ENCODE measurements at regions not wholly inside any gene's neighbourhood (a gene's known extent, or its start where the extent isn't known, plus 50 kb on each side); places are given as distances from the start of the nearest gene placed in this dataset.
"Not testable (repeated sequence)": the region's sequence is repeated elsewhere in the genome, so short reads cannot be mapped to it uniquely, and the experiment has no call there.

DNA sequence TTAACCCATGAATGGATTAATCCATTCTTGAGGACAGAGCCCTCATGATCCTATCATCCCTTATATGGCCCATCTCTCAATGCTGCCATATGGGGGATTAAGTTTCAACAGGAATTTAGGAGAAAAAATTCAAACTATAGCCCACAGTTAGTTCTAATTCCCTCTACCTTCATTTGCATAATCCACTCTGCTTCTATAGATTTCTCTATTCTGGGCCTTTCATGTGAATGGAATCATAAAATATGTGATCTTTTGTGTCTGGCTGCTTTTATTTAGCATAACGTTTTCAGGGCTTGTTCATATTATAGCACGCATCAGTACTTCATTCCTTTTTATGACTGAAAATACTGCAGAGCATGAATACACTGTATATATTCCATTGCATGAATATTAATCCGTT, 55.4 kb downstream of the CTSL start:
- intact Hi-C loops (cut with DNase I, micrococcal nuclease) = no loop called here
- DNase-seq = no peak
- ATAC-seq = no peak

DNA sequence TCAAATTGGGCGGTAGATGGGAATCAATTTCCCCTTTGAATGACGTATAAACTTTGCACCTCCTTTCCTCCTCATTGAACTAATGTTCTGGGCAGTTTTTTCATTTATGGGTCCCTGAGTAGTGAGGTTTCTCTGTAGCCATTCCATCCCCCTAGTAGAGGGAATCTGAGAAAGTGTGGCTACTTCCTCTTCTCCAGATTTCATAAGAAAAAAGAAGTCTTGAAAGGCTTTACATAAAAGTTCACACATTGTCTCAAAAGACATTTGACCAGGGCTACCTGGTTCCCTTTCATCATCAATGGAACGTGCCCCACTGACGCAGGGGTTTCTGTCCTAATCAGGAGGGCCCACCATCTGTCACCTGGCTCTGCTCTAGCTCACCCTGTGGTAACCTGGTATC, 57.3 kb downstream of the CTSL start:
- ATAC-seq = no peak
- DNase-seq = no peak
- intact Hi-C loops (cut with DNase I, micrococcal nuclease) = no loop called here

DNA sequence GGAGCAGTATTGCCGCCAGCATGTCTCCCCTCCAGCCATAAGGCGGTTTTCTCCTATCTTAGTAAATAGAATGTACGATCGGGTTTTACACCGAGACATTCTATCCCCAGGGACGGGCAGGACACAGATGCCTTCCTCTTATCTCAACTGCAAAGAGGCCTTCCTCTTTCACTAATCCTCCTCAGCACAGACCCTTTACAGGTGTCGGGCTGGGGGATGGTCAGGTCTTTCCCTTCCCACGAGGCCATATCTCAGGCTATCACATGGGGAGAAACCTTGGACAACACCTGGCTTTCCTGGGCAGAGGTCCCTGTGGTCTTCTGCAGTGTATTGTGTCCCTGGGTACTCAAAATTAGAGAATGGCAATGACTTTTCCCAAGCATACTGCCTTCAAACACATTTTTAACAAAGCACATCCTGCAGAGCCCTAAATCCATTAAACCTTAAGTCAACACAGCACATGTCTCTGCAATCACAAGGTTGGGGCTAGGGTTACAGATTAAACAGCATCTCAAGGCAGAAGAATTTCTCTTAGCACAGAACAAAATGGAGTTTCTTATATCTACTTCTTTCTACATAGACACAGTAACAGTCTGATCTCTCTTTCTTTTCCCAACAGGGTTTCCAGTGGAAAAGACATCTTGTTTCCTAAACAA, 59.5 kb downstream of the CTSL start:
- intact Hi-C loops (cut with DNase I, micrococcal nuclease) = not testable (repeated sequence)

DNA sequence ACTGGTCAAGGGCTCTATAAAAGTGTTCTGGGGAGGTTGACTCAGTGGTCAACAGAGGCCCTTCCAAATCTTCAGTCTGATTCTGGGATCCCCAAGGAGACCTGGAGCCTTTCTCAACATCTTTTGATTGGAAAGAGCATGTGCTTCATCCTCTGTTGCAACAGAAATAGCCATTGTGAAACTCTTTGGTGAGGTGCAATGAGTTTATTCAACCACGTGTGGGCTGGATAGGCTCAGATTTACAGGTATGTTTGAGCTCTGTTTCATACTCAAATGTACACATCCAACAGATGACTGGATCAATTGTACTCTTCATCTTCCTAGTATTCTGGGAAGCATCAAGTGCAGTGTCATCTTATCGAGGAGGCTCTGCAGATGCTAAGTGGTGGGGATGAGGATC, 60.5 kb downstream of the CTSL start:
- no peak for ATAC-seq
- intact Hi-C loops (cut with DNase I, micrococcal nuclease) = no loop called here
- no peak for DNase-seq

More for the DNA sequence above, 59.5 kb downstream of the CTSL start:
- ATAC-seq, DNase-seq: not testable (repeated sequence)

DNA sequence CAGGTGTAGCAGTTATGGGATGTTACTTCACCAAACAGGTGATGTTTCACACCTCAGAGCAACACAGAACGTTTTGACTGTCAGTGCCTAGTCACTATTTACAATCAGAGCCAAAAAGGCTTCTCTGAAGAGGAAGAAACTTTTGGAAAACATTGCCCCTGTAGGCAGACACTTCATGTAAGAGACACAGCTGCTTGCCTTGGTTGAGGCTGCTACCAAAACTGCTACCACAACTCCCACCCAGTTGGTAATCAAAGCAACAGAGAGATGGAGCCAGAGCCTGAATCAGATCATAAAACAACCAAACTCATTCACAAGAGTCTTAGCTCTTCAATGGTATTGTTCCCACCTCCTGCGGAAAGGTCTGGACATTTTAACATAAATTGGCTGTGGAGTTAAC, 61.0 kb downstream of the CTSL start:
- DNase-seq (no peak), ATAC-seq (no peak)
- intact Hi-C loops (cut with DNase I, micrococcal nuclease) = no loop called here

DNA sequence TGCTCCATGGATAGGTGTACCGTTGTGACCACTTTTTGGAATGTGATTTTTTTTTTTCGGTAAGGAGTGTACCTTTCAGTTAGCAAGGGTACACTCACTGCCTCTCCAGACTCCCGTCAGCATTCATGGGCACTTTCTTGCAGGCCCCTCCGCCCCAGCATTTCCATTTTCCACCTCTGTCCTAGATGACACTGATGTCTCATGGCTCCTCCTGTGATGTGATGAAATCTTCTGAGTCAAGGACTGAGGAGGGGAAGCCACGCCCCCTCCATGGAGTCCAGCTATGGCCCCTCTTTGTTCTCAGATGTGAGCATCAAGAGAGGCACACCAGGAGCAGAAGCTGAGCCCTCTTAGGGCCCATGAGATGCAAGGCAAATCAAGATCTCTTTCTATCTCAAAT, 61.8 kb downstream of the CTSL start:
- ATAC-seq = no peak
- no peak for DNase-seq
- intact Hi-C loops (cut with DNase I, micrococcal nuclease) = no loop called here

DNA sequence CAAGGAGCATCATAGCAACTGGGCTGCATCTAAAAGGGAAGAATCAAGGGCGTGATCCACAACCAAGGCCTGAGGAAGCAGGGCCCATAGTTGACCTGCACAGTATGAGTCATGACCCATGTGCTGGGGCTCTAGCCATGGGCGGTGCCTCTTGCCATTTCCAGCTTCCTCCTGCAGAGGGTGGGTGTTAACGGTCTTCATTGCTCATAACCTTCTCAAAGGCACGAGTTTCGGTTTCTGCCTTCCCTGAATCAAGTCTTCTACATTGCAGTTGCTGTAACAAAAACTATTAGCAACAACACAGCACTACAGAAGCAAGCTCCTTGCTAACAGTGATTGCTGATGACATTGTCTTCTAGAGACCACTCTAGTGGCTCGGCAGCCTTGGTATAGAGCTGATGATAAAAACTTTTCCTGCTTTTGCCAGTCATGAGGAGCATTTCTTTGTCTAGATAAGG, 66.9 kb downstream of the CTSL start:
- DNase-seq = peak; percentile 27 to 66
- intact Hi-C loops (cut with DNase I, micrococcal nuclease) = no loop called here

DNA sequence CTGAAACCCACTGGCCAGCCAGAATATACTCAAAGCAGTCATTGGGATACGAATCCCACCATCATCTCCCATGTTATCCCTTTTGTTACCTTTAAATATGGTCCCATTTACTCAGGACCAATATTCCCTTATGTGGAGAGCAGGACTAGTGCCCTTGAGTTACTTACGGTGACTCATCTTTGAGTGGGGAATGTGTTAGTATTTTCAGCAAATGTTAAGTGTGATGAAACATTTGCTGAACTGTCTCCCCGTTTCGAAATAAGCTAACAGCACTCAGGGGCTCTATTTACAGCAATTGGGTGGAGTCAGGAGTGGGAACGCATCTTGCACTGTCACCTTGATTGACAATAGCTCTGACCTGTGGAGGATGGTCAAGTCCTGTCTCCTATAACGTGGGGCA, 67.4 kb downstream of the CTSL start:
- intact Hi-C loops (cut with DNase I, micrococcal nuclease) = no loop called here
- DNase-seq = no peak
- ATAC-seq = no peak

More for the DNA sequence above, 66.9 kb downstream of the CTSL start:
- ATAC-seq = peak; percentile 80

DNA sequence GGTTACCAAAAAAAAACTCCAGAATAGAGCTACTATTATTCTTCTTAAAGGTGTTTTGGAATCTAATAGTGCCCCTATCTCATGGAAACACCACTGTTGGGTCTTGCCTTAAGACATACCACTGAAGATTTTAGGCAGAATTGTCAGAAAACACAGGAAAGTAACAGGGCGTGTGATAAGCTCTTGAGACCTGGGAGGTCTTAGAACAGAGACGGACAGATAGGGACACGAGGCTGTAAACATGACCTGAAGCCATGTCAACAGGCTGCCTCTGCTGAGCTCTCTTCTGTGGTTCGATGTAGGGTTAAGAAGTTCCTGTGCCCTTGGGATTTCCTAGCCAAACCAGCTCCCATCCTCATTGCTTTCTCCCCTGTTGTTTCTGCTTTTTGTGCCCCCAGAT, 69.3 kb downstream of the CTSL start:
- no peak for DNase-seq
- intact Hi-C loops (cut with DNase I, micrococcal nuclease) = no loop called here
- no peak for ATAC-seq

DNA sequence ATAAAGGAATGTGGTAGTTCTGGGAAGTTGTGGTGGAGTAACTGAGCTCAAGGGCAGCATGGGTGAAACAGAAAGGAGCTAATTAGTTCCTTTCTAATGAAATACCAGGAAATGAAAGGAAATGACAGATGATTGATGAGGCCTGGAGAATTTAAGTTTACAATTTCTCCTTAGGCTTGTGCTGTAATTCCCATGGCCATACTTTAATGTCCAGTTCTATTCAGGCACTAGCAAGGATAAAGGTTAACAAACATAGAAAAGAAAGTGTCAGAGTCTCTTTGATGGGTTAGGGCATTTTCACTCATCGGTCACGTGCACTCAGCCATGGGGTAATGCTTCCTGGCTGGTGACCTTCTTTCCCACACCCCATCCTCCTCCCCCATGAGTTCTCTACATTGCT, 70.3 kb downstream of the CTSL start:
- intact Hi-C loops (cut with DNase I, micrococcal nuclease) = no loop called here
- DNase-seq (no peak), ATAC-seq (no peak)

DNA sequence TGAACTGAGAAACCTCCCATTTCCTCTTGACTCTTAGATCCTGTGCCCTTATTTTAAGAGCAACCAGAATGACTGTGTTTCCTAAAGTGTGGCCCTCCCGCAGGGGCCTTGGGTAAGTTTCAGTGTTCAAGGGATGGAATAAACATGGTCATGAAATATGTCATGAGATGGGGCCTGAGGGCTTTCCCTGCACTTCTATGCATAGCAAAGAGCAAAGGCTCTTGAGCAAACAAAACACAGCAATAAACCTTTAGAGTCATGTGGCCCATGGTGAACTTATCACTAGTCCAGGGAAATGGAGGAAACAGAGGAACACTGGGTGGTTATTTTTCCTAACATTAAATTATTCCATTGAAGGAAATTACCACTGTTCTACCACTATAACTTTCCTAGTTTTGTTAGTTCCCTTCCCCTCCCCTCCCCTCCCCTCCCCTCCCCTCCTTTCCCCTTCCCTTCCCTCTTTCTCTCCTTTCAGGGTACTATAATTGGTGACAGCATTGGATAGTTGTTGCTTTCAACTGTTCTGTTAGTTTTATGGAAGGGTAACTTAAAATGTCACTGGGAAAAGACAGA, 72.4 kb downstream of the CTSL start:
- DNase-seq (no peak), ATAC-seq (peak; percentile 73)
- intact Hi-C loops (cut with DNase I, micrococcal nuclease) = no loop called here

DNA sequence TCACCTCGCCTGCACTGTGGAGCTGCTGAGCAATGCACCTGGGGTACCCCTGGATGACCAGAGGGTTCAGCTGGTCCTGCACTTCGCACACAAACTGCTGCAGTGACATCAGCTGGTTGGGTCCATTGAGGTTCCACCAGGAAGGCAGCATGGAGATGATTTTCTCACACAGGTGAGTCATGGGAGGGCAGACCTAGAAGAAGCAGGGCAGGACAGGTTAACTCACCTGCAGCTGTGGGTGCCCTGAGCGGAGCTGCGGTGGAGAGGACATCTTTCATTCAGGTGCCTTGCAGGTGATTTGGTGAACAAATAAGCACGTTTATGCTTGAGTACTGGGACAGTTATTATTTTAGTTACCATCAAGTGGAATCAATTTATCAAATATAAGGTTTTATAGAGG, 73.6 kb downstream of the CTSL start:
- intact Hi-C loops (cut with DNase I, micrococcal nuclease) = no loop called here
- ATAC-seq (no peak), DNase-seq (no peak)

DNA sequence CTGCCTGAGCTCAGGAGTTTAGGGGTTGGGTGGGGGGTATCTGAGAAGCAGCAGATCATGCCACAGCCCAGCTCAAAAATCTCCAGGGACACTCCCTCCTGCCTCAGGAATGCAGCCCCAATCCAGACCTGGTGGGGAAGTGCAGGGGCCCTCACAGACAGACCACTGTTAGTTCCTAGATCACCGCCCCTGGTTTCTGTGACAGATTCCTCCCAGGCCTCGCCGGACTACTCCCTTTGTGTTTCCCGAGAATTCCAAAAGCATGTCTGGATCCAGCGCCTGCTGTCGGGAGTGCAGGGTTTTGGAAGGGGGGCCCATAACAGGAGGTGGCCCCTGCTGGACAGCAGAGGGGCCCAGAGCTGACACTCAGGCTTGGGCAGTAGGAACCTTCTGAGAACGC, 74.5 kb downstream of the CTSL start:
- ATAC-seq (no peak), DNase-seq (no peak)
- intact Hi-C loops (cut with DNase I, micrococcal nuclease) = no loop called here

DNA sequence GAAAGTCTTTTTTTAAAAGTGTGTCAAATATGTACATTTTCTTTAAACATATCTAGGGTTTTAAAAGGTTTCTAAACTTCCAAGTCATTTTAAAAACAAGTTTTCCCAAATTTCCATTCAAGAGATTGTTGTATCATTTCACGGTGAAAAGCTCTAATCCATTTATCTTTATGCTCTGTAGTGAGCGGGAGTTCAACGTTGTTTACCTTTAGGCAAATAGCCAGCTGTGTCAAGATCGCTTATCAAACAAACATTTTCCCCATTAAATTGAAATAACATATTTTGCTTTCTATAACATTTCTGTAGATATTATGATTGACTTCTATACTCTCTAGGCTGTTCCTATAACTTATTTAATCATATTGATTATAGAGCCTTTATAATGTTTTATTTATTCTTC, 75.1 kb downstream of the CTSL start:
- ATAC-seq = no peak
- DNase-seq = no peak
- intact Hi-C loops (cut with DNase I, micrococcal nuclease) = no loop called here

DNA sequence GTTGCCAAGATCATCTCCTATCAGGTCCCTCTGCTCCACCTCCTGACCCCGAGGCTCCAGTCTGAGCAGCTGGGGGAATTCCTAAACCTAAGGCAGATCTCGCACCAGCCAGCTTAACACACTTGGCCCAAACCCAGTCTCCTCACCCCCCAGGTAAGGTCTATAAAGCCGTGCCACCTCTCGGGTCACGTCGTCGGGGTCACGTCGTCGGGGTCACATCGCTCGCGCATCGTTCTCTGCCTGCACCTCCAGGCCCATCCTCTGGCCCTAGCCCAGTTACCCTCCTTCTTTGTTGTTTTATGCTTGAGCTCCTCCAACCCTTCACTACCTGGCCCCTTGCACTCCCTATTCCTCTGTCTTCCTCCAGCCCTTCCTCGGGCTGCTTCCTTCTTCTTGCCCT, 77.2 kb downstream of the CTSL start:
- intact Hi-C loops (cut with DNase I, micrococcal nuclease) = no loop called here
- ATAC-seq = no peak
- DNase-seq = no peak

DNA sequence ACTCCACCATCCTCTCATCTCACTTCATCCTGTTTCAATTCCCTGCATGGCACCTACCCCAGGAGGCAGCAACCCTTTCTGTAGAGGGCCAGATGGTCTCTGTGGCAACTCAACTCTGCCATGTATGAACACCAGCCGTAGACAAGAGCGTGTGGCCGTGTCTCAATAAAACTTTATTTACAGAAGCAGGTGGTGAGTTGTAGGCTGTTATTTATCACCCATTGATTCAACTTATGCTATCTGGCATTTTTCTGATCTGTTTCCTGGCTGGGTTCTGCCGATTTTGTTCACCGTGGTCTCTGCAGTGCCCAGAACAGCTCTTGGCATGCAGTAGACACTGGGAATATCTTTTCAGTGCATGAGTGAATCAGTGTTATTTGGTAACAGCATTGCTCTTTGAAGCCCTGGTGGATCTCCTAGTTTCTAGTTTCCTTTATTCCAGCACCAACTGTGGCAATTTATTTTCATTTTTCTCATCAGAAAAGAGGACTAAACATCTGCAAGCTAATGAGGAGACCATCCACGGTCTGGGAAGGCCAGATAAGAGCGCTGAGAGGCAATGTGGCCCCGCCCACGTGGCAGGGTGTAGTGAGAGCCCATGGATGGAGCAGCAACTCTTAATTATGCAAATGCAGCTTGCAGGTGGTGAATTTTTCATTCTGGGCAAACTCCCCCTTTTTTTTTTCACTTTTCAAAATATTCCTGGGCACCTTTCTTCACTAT, 77.9 kb downstream of the CTSL start:
- no peak for DNase-seq
- ATAC-seq = no peak
- intact Hi-C loops (cut with DNase I, micrococcal nuclease) = no loop called here

DNA sequence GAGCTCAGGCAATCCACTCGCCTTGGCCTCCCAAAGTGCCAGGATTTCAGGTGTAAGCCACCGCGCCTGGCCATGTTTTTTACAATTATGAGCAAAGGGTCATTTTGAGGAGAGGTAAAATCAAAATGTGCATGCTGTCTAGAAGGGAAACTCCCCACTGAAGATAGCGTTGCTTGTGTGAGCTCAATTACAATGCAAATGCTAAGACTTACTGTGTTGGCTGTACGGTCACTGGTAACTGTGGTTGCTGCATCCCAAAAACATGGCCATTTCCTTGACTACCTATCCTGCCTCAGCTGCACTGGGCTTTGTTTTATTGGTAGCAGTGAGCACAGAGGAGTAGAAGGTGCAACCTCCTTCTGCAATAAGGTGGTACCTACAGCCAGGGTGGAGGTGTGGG, 77.4 kb upstream of the SPATA31E1 start:
- ATAC-seq = no peak
- intact Hi-C loops (cut with DNase I, micrococcal nuclease) = no loop called here

DNA sequence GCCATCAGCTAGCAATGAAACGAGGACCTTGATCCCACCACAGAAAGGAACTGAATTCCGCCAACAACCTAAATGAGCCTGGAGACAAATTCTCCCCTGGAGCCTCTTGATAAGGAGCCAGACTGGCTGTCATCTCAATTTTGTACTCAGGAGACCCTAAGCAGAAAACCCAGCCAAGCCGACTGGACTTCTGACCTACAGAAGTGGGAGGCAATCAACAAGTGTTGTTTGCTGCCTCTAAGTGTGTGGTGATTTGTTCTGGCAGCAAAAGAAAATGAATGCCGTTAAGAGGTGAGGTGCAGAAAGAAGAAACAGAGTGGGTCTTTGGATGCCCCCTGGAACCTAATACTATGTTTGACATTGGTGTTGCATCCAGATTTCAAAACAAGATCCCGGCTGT, 72.7 kb upstream of the SPATA31E1 start:
- DNase-seq (no peak), ATAC-seq (no peak)
- intact Hi-C loops (cut with DNase I, micrococcal nuclease) = loop anchor here in 1 of 2 donors (10.0 kb wide), 1 partner anchor 125 kb away; no protein-coding TSS in a partner anchor

More for the DNA sequence above, 77.4 kb upstream of the SPATA31E1 start:
- no peak for DNase-seq

DNA sequence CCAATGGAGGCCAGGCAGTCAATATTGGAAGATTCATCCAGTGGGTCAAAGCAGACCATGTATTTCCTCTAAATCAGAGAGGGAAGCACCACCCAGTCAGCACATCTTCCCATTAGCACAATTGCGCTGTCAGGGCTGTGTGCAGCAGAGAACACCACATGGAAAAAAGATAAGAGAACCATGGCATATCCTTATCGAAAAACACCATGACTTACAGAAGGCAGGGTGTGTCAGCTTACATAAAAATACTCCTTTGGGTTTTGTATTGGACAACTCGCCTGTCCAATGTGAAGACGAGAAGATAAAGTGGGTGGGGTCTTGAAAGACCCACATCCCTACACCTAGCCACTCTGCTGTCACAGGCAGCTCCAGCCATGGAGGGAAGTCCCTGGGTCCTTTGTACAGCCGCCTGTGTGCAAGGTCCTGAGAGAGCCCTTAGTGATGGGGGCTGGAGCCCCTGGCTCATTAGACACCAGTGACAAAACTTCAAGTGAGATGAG, 71.9 kb upstream of the SPATA31E1 start:
- DNase-seq (no peak), ATAC-seq (no peak)
- intact Hi-C loops (cut with DNase I, micrococcal nuclease) = loop anchor here in 1 of 2 donors (10.0 kb wide), 1 partner anchor 126 kb away; no protein-coding TSS in a partner anchor

All from left colon (tissue), 2 donors.